Loucy (cell line): ENCODE measurements at regions not wholly inside any gene's neighbourhood (a gene's known extent, or its start where the extent isn't known, plus 50 kb on each side); places are given as distances from the start of the nearest gene placed in this dataset.

ENCODE experiments used
- EZH2phosphoT487 ChIP-seq: fragments of 200-600 bp; IDR thresholded peaks from 2 replicates; pipeline ENCODE4 v1.6.1; 2018; ENCODE audit warnings: antibody characterized with exemption, mild to moderate bottlenecking, moderate library complexity, borderline replicate concordance
- TF ChIP-seq, protein P1 (sequence below): fragments of 200-600 bp; sonication (generic); conservative IDR thresholded peaks from 2 replicates; pipeline ENCODE4 v1.5.1; 2014; ENCODE audit warnings: mild to moderate bottlenecking, antibody characterized with exemption, low read length

DNA sequence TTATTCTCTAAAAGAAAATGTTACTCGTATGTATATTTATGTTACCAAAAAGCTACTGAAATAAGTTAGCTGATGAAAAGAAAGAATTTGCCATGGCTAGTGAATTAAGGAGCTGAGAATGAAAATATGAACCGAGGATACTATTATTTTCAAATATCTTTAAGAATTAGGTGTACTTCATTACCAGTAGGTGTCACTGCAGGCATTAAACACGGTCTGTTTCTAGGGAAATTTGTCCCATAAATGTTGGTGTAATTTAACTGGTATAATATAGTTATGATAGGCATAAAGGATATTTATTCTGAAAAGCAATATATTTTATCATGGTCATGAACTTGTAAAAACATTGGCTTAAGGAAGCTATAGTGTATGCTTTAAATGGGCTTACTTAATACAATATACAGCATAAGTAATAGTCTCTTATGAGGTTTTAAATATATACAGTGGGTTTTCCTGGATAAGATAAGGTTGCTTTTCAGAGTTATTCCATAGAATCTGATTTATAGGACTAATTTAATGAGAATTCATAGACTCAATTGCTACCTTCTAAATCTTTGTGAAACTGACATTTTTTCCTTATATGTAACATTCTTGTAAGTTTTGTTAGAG, 72.4 kb upstream of the MPDZ start:
- TF ChIP-seq, protein P1, sequence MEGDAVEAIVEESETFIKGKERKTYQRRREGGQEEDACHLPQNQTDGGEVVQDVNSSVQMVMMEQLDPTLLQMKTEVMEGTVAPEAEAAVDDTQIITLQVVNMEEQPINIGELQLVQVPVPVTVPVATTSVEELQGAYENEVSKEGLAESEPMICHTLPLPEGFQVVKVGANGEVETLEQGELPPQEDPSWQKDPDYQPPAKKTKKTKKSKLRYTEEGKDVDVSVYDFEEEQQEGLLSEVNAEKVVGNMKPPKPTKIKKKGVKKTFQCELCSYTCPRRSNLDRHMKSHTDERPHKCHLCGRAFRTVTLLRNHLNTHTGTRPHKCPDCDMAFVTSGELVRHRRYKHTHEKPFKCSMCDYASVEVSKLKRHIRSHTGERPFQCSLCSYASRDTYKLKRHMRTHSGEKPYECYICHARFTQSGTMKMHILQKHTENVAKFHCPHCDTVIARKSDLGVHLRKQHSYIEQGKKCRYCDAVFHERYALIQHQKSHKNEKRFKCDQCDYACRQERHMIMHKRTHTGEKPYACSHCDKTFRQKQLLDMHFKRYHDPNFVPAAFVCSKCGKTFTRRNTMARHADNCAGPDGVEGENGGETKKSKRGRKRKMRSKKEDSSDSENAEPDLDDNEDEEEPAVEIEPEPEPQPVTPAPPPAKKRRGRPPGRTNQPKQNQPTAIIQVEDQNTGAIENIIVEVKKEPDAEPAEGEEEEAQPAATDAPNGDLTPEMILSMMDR: peak; percentile 79
- no peak for TF ChIP-seq EZH2phosphoT487
